Skeletal muscle tissue (tissue), 3 donors: ENCODE measurements at regions not wholly inside any gene's neighbourhood (a gene's known extent, or its start where the extent isn't known, plus 50 kb on each side); places are given as distances from the start of the nearest gene placed in this dataset.
A peak's percentile ranks its signal among the peaks of the same experiment; 100 is the strongest.
"Not testable (repeated sequence)": the region's sequence is repeated elsewhere in the genome, so short reads cannot be mapped to it uniquely, and the experiment has no call there.

Experiments used
- H3K27ac ChIP-seq: one replicate; pipeline ENCODE4 v1.7.0; 2013; ENCODE audit warnings: mild to moderate bottlenecking, low read depth, low read length, inconsistent platforms
- H3K27me3 ChIP-seq, 3 donors: one replicate each; pipeline ENCODE4 v1.7.0; 2013; ENCODE audit warnings: low read length in 3 of 3; ENCODE audit not compliant: control insufficient read depth in 3 of 3, insufficient read depth in 3 of 3
- H3K36me3 ChIP-seq, 3 donors: one replicate each; pipeline ENCODE4 v1.7.0; 2013; ENCODE audit warnings: low read length in 3 of 3; ENCODE audit not compliant: control insufficient read depth in 3 of 3, insufficient read depth in 3 of 3
- H3K4me1 ChIP-seq, 3 donors: one replicate each; pipeline ENCODE4 v1.7.0; 2013; ENCODE audit warnings: low read length in 3 of 3, mild to moderate bottlenecking in 3 of 3; ENCODE audit not compliant: control insufficient read depth in 3 of 3, insufficient read depth in 3 of 3
- H3K4me3 ChIP-seq, 3 donors: one replicate each; pipeline ENCODE4 v1.7.0; 2013; ENCODE audit warnings: low read length in 3 of 3
- H3K9ac ChIP-seq, 3 donors: one replicate each; pipeline ENCODE4 v1.7.0; 2013; ENCODE audit warnings: low read length in 3 of 3, mild to moderate bottlenecking in 3 of 3, moderate library complexity in 2 of 3, low read depth in 1 of 3
- H3K9me3 ChIP-seq, 3 donors: one replicate each; pipeline ENCODE4 v1.7.0; 2013; ENCODE audit warnings: low read length in 3 of 3; ENCODE audit not compliant: control insufficient read depth in 3 of 3
- donor health status: Osteomylitis.

GRCh38 chr5:173487300-173487699, 129.2 kb downstream of the BOD1 start:
- Histone ChIP-seq H3K4me1 (no peaks in the 10 kb centered on the region), H3K9ac (no peak overlapping the region), H3K27ac (no peak overlapping the region), H3K9me3 (no peaks in the 10 kb centered on the region), H3K4me3 (no peak overlapping the region), H3K36me3 (no peaks in the 10 kb centered on the region), H3K27me3 (no peaks in the 10 kb centered on the region)

GRCh38 chr5:173486355-173487225, 129.9 kb downstream of the BOD1 start:
- H3K27ac ChIP-seq = no peak overlapping the region
- H3K4me3 ChIP-seq = no peak overlapping the region
- H3K4me1 ChIP-seq = no peaks in the 10 kb centered on the region
- H3K36me3 ChIP-seq = no peaks in the 10 kb centered on the region
- no peaks in the 10 kb centered on the region for H3K27me3 ChIP-seq
- H3K9ac ChIP-seq = no peak overlapping the region
- H3K9me3 ChIP-seq = no peaks in the 10 kb centered on the region

- Histone ChIP-seq H3K27me3 (peaks cover 0 to 2% (median 0%) of the 10 kb centered on the region in 3 donors), H3K4me1 (no peaks in the 10 kb centered on the region), H3K4me3 (no peak overlapping the region), H3K27ac (no peak overlapping the region), H3K9me3 (no peaks in the 10 kb centered on the region), H3K36me3 (no peaks in the 10 kb centered on the region), H3K9ac (no peak overlapping the region)
These were observed 131.9 kb downstream of the BOD1 start for GRCh38 chr5:173484569-173484968.

- H3K27me3 ChIP-seq, H3K4me3 ChIP-seq, H3K9me3 ChIP-seq, H3K4me1 ChIP-seq, H3K27ac ChIP-seq, H3K36me3 ChIP-seq, H3K9ac ChIP-seq: not testable (repeated sequence)
These were observed 132.9 kb downstream of the BOD1 start for GRCh38 chr5:173483599-173483998.

- H3K9ac ChIP-seq = no peak overlapping the region
- H3K4me3 ChIP-seq = no peak overlapping the region
- peaks cover 0 to 2% (median 0%) of the 10 kb centered on the region in 3 donors for H3K27me3 ChIP-seq
- no peaks in the 10 kb centered on the region for H3K9me3 ChIP-seq
- H3K4me1 ChIP-seq = no peaks in the 10 kb centered on the region
- H3K27ac ChIP-seq = no peak overlapping the region
- H3K36me3 ChIP-seq = no peaks in the 10 kb centered on the region
These were observed 133.3 kb downstream of the BOD1 start for GRCh38 chr5:173483160-173483559.

- H3K4me3 ChIP-seq = no peak overlapping the region
- no peaks in the 10 kb centered on the region for H3K36me3 ChIP-seq
- no peak overlapping the region for H3K27ac ChIP-seq
- H3K27me3 ChIP-seq = peaks cover 0 to 2% (median 0%) of the 10 kb centered on the region in 3 donors
- no peaks in the 10 kb centered on the region for H3K9me3 ChIP-seq
- no peak overlapping the region for H3K9ac ChIP-seq
- H3K4me1 ChIP-seq = peaks cover 0 to 3% (median 0%) of the 10 kb centered on the region in 3 donors
These were observed 134.6 kb downstream of the BOD1 start for GRCh38 chr5:173481821-173482220.

- no peaks in the 10 kb centered on the region for H3K9me3 ChIP-seq
- no peak overlapping the region for H3K9ac ChIP-seq
- peaks cover 0 to 2% (median 0%) of the 10 kb centered on the region in 3 donors for H3K27me3 ChIP-seq
- H3K4me3 ChIP-seq = no peak overlapping the region
- H3K4me1 ChIP-seq = peaks cover 0 to 3% (median 0%) of the 10 kb centered on the region in 3 donors
- no peak overlapping the region for H3K27ac ChIP-seq
- H3K36me3 ChIP-seq = no peaks in the 10 kb centered on the region
These were observed 135.6 kb downstream of the BOD1 start for GRCh38 chr5:173480896-173481295.

GRCh38 chr5:173479711-173480110, 136.7 kb downstream of the BOD1 start:
- H3K27ac ChIP-seq = no peak overlapping the region
- no peaks in the 10 kb centered on the region for H3K36me3 ChIP-seq
- H3K4me3 ChIP-seq = no peak overlapping the region
- no peak overlapping the region for H3K9ac ChIP-seq
- H3K4me1 ChIP-seq = peaks cover 3 to 7% (median 3%) of the 10 kb centered on the region in 3 donors
- no peaks in the 10 kb centered on the region for H3K9me3 ChIP-seq
- peaks cover 0 to 2% (median 0%) of the 10 kb centered on the region in 3 donors for H3K27me3 ChIP-seq

- Histone ChIP-seq H3K27me3 (peaks cover 0 to 2% (median 0%) of the 10 kb centered on the region in 3 donors), H3K4me1 (peaks cover 6 to 24% (median 16%) of the 10 kb centered on the region in 3 donors), H3K36me3 (no peaks in the 10 kb centered on the region), H3K9ac (no peak overlapping the region), H3K27ac (peak overlapping the region; percentile 14), H3K4me3 (no peak overlapping the region), H3K9me3 (no peaks in the 10 kb centered on the region)
These were observed 139.0 kb downstream of the BOD1 start for GRCh38 chr5:173477345-173478040.

GRCh38 chr5:173475780-173476179, 140.7 kb downstream of the BOD1 start:
- H3K27ac ChIP-seq = no peak overlapping the region
- H3K4me3 ChIP-seq = no peak overlapping the region
- H3K9ac ChIP-seq = no peak overlapping the region
- no peaks in the 10 kb centered on the region for H3K9me3 ChIP-seq
- peaks cover 10 to 29% (median 20%) of the 10 kb centered on the region in 3 donors for H3K4me1 ChIP-seq
- H3K27me3 ChIP-seq = peaks cover 0 to 1% (median 0%) of the 10 kb centered on the region in 3 donors
- H3K36me3 ChIP-seq = no peaks in the 10 kb centered on the region
